ENCODE measurements at regions not wholly inside any gene's neighbourhood (a gene's known extent, or its start where the extent isn't known, plus 50 kb on each side); places are given as distances from the start of the nearest gene placed in this dataset.
"Not testable (repeated sequence)": the region's sequence is repeated elsewhere in the genome, so short reads cannot be mapped to it uniquely, and the experiment has no call there.

DNA sequence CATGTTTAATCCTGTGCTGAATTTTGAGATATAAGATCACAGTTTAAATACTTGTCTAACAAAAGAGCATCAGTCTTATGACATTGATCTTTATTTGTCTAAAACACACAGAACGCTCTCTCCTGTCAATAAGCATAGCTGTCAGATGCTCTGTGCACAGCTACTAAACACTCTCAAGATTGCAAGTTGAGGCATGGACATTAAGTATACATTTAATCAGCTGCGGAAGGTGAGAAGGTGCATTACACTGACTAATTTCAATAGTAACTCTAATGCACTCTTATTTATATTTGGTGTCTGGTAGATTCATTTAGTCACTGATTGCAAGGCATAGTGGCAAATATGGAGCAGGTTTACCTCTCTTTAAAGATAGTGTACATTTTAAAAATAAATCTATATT, 580.3 kb upstream of the NRP1 start:
- Histone ChIP-seq H3K4me1 (ENCODE audit: insufficient read depth, low read length, severe bottlenecking) (no peaks in the 10 kb centered on the region), H3K27me3 (ENCODE audit: insufficient read depth, low read length) (no peaks in the 10 kb centered on the region), H3K36me3 (ENCODE audit: insufficient read depth, low read length) (no peaks in the 10 kb centered on the region), H4K20me1 (ENCODE audit: insufficient read depth, low read length) (no peaks in the 10 kb centered on the region), H3K4me3 (ENCODE audit: low read depth, low read length, poor library complexity, severe bottlenecking) (no peak overlapping the region), H3K27ac (ENCODE audit: low read depth, low read length, poor library complexity, severe bottlenecking) (no peak overlapping the region), H3K9ac (ENCODE audit: low read length) (no peak overlapping the region), H3K79me2 (ENCODE audit: insufficient read depth, low read length) (no peaks in the 10 kb centered on the region), H3K9me2 (ENCODE audit: low read depth, low read length) (no peaks in the 10 kb centered on the region), H3K4me2 (ENCODE audit: low read length) (no peak overlapping the region), H3F3A (ENCODE audit: insufficient read depth, low read length) (no peaks in the 10 kb centered on the region), H3K9me3 (ENCODE audit: low read length) (no peaks in the 10 kb centered on the region), H2AFZ (ENCODE audit: low read length) (no peak overlapping the region)
- no peak for TF ChIP-seq EZH2 (IDR thresholded peaks at IDR 0.05; ENCODE audit: borderline replicate concordance, low read length)
- TF ChIP-seq, protein P1, sequence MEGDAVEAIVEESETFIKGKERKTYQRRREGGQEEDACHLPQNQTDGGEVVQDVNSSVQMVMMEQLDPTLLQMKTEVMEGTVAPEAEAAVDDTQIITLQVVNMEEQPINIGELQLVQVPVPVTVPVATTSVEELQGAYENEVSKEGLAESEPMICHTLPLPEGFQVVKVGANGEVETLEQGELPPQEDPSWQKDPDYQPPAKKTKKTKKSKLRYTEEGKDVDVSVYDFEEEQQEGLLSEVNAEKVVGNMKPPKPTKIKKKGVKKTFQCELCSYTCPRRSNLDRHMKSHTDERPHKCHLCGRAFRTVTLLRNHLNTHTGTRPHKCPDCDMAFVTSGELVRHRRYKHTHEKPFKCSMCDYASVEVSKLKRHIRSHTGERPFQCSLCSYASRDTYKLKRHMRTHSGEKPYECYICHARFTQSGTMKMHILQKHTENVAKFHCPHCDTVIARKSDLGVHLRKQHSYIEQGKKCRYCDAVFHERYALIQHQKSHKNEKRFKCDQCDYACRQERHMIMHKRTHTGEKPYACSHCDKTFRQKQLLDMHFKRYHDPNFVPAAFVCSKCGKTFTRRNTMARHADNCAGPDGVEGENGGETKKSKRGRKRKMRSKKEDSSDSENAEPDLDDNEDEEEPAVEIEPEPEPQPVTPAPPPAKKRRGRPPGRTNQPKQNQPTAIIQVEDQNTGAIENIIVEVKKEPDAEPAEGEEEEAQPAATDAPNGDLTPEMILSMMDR (IDR thresholded peaks at IDR 0.05; ENCODE audit: low read length), result no peak

DNA sequence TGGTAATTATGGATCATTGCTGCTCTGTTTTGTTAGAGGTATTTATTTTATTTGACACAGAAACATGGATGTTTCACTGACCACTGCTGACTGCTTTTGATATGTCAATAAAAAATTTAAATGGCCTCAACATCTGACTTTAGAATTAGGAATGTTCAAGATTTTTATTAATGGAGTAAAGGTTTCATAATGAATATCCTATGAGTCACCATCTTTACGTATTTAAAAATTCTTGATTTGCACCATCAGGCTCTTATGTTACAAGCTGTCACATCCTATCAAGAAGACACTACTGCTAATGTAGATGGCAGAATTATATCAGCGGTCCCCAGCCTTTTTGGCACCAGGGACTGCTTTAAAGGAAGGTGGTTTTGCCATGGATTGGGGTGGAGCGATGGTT, 578.7 kb upstream of the NRP1 start:
- no peak overlapping the region for H3K4me3 ChIP-seq (ENCODE audit: low read depth, low read length, poor library complexity, severe bottlenecking)
- H3K79me2 ChIP-seq (ENCODE audit: insufficient read depth, low read length), result no peaks in the 10 kb centered on the region
- no peaks in the 10 kb centered on the region for H3F3A ChIP-seq (ENCODE audit: insufficient read depth, low read length)
- H3K27me3 ChIP-seq (ENCODE audit: insufficient read depth, low read length), result no peaks in the 10 kb centered on the region
- H3K36me3 ChIP-seq (ENCODE audit: insufficient read depth, low read length), result no peaks in the 10 kb centered on the region
- H3K4me1 ChIP-seq (ENCODE audit: insufficient read depth, low read length, severe bottlenecking), result no peaks in the 10 kb centered on the region
- TF ChIP-seq, protein P1 (IDR thresholded peaks at IDR 0.05; ENCODE audit: low read length), result no peak
- TF ChIP-seq EZH2 (IDR thresholded peaks at IDR 0.05; ENCODE audit: borderline replicate concordance, low read length), result no peak
- no peaks in the 10 kb centered on the region for H4K20me1 ChIP-seq (ENCODE audit: insufficient read depth, low read length)
- H3K27ac ChIP-seq (ENCODE audit: low read depth, low read length, poor library complexity, severe bottlenecking), result no peak overlapping the region
- no peak overlapping the region for H3K4me2 ChIP-seq (ENCODE audit: low read length)
- no peak overlapping the region for H2AFZ ChIP-seq (ENCODE audit: low read length)
- no peaks in the 10 kb centered on the region for H3K9me2 ChIP-seq (ENCODE audit: low read depth, low read length)
- H3K9ac ChIP-seq (ENCODE audit: low read length), result no peak overlapping the region
- no peaks in the 10 kb centered on the region for H3K9me3 ChIP-seq (ENCODE audit: low read length)

DNA sequence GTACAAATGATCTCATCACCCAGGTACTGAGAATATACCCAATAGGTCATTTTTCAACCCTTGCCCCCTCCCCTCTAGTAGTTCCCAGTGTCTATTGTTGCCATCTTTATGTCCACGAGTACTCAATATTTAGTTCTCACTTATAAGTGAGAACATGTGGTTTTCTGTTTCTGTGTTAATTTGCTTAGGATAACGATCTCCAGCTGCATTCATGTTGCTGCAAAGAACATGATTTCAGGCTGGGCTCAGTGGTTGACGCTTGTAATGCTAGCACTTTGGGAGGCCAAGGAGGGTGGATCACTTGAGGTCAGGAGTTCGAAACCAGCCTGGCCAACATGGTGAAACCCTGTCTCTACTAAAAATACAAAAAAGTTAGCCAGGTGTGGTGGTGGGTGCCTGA, 575.0 kb upstream of the NRP1 start:
- not testable (repeated sequence) for H3K36me3 ChIP-seq (ENCODE audit: insufficient read depth, low read length); H3F3A ChIP-seq (ENCODE audit: insufficient read depth, low read length); H3K9me3 ChIP-seq (ENCODE audit: low read length); H3K4me1 ChIP-seq (ENCODE audit: insufficient read depth, low read length, severe bottlenecking); H3K27ac ChIP-seq (ENCODE audit: low read depth, low read length, poor library complexity, severe bottlenecking); H3K27me3 ChIP-seq (ENCODE audit: insufficient read depth, low read length); H2AFZ ChIP-seq (ENCODE audit: low read length); H3K9ac ChIP-seq (ENCODE audit: low read length); H3K4me2 ChIP-seq (ENCODE audit: low read length); H3K79me2 ChIP-seq (ENCODE audit: insufficient read depth, low read length); H3K4me3 ChIP-seq (ENCODE audit: low read depth, low read length, poor library complexity, severe bottlenecking); H4K20me1 ChIP-seq (ENCODE audit: insufficient read depth, low read length); H3K9me2 ChIP-seq (ENCODE audit: low read depth, low read length)

DNA sequence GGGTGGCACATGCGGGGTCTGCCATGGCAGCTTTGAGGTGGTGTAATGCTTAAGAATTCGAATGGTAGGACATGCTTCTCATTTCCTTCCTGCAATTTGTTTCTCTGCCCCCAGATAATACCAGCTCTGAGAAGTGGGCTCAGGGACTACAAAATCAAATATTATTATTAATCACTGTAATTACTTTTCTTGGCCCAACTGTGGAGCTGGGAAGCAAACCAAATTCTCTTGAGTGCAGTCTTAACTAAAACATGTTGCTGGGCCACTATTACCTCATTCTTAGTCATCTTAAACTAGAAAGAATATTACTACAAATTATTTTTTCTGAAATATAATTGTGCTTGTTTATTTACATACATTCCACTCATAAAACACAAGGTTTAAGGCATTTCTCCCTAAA, 566.7 kb upstream of the NRP1 start:
- no peak for TF ChIP-seq EZH2 (IDR thresholded peaks at IDR 0.05; ENCODE audit: borderline replicate concordance, low read length)
- TF ChIP-seq, protein P1 (IDR thresholded peaks at IDR 0.05; ENCODE audit: low read length), result no peak
- Histone ChIP-seq H4K20me1 (ENCODE audit: insufficient read depth, low read length) (no peaks in the 10 kb centered on the region), H3K9me2 (ENCODE audit: low read depth, low read length) (no peaks in the 10 kb centered on the region), H3K27me3 (ENCODE audit: insufficient read depth, low read length) (no peaks in the 10 kb centered on the region), H3K9me3 (ENCODE audit: low read length) (no peaks in the 10 kb centered on the region), H3K4me3 (ENCODE audit: low read depth, low read length, poor library complexity, severe bottlenecking) (no peak overlapping the region), H3K79me2 (ENCODE audit: insufficient read depth, low read length) (no peaks in the 10 kb centered on the region), H3K4me1 (ENCODE audit: insufficient read depth, low read length, severe bottlenecking) (no peaks in the 10 kb centered on the region), H3K9ac (ENCODE audit: low read length) (no peak overlapping the region), H3F3A (ENCODE audit: insufficient read depth, low read length) (no peaks in the 10 kb centered on the region), H3K36me3 (ENCODE audit: insufficient read depth, low read length) (no peaks in the 10 kb centered on the region), H2AFZ (ENCODE audit: low read length) (no peak overlapping the region), H3K4me2 (ENCODE audit: low read length) (no peak overlapping the region), H3K27ac (ENCODE audit: low read depth, low read length, poor library complexity, severe bottlenecking) (no peak overlapping the region)

Data from OCI-LY1 (cell line).